Forelimb muscle (tissue), 1 donor: ENCODE measurements at regions not wholly inside any gene's neighbourhood (a gene's known extent, or its start where the extent isn't known, plus 50 kb on each side); places are given as distances from the start of the nearest gene placed in this dataset.
"Not testable (repeated sequence)": the region's sequence is repeated elsewhere in the genome, so short reads cannot be mapped to it uniquely, and the experiment has no call there.

Experiments
- DNase-seq: peaks from one replicate; pipeline ENCODE4 v3.0.0-alpha.2; 2013; ENCODE audit warnings: low read depth

DNA sequence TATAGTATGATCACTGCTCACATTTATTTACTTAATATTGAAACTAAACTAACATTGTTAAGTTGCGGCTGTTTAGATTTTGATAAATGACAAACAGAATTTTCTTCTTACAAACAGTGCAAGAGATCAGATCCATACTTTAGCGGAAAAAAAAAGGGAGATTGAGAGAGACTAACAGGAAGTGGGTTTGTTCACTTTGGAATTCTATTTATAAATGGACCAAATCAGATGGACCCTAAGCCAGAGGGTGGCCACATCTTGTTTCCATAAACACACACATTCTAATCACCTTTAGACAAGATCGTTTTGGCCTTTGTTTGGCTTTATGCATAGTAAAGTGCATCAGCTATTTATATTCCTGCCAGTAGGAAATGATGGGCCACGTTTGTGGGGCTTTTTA lies 381.4 kb upstream of the CD180 start:
- no peak for DNase-seq

DNA sequence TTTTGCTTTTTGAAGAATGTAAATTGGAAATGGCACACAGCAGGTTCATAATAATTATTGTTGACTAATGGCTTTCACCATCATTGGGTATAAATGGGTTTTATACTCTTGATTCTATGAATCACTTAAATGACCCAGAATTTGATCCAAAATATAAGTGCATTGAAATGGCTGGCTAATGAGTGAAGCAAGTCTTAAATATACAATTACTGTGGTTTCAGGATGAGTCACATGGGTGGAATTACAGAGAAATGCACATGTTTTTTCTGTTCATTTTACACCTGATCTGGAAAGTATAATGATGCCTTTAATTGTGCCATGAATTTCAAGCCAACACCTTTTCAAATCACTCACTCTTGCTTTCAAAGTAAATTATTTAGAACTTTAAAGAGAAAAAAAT lies 380.8 kb upstream of the CD180 start:
- no peak for DNase-seq

DNA sequence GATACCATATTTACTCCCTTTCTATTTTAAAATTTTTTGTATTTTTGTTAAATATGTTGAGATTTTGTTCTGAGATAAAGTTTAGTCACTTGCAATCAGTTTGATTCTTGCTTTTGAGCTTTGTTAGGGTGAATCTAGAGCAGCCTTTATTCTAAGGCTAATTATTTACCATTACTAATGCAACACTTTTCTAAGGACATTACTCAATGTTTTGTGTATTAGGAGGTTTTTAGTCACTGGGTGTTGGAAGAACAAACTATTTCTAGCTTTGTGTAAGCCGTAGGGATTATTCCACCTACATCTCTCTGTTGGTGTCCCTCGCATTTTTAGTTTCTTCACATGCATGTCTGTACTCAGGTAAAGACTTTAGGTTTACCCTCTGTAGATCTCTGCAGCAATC lies 379.5 kb upstream of the CD180 start:
- no peak for DNase-seq

DNA sequence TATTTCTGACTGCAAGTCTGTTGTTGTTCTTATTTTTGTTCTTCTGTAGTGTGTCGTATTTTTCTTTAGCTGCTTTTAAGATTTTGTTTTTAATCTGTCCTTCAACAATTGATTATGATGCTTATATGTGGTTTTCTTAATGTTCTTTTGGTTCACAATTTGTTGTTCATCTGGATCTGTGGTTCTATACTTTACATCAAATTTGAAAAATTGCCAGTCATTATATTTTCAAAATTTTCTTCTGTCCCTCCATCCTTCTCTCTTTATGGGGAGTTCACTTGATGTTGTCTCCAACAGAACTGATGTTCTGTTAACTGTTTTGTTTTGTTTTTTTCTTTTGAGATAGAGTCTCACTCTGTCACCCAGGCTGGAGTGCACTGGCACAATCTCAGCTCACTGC lies 378.5 kb upstream of the CD180 start:
- no peak for DNase-seq

DNA sequence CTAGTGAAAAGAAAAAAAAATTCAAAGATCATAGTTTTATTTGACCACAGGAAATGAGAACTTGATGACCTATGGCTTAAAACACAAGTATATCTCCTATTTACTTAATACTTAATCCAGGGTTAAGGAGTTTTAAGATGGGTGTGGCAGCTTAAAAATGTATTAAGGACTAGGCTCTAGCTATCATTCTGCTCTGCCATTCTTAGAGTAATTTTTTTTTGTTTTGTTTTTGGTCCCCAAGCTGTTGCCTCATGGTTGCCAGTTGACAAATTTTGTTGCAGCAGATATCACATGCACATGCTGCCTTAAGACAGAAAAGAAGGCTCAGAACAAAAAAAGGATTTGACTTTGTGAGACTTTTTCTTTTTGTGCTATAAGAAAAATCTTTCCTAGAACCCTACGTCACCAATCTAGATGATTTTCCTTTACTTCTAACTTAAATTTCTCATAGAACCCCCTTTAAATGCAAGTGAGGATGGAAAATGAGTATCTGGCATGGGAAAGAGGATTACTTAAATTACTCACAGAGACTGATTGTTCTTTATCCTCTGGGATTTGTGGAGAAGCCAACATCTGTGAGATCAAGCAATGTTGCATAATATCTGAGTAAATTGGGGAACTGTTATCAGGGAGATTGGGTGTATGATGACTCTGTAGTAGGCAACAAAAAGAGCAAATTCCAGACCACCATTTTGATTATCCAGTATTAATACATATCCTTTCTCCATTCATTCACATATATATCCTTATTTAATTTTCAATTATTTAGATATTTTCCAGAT lies 364.7 kb upstream of the CD180 start:
- DNase-seq = no peak

DNA sequence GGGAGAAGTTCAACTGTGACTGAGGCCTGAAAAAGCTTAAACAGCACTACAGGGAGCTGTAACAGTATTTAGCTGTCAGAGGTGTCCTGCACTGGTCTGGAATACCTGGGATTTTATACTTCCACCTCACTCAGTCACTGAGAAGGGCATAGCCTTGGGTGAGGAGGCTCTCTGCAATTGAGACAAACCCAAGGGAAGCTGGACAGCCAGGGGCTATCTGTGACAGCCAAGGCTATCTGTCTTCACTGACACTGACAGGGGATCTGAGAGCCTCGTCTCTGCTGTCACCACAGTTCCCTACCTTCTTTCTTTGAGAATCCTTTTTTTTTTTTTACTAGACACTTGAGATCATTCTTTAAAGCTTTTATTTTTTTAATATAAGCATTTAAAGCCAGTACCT lies 356.2 kb upstream of the CD180 start:
- DNase-seq = no peak

DNA sequence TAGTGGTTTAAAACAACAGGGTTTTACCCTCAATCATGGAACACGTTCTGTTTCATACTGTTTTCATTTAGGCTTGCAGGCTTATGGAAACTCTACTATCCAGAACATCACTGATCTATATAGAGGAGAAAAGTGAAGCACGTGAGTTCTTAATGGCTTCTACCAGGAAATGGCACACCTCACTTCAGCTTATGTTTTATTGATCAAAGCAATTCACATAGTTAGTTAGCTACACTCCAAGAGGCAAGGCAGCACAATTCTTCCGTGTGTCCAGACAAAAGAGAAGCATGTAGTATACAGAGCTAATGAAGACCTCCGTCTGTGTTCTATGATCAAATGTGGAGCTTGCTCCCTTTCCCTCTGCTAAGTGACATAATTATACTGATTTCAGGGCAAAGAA lies 353.3 kb upstream of the CD180 start:
- DNase-seq = no peak

DNA sequence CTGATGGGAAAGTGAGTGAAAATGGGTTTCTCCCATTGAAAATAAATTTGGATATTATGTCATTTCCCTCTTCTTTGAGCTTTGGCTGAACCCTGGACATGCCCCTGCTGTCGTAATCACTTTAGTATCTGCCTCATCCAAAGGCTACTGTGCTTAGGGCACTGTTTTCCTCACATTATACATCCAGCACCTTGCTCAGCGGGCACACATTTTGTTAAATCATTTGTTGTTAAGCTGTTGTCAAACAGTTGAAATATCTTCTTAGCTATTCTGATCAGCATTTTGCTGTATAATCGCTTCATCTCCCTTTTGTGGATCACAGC lies 352.7 kb upstream of the CD180 start:
- DNase-seq = no peak

DNA sequence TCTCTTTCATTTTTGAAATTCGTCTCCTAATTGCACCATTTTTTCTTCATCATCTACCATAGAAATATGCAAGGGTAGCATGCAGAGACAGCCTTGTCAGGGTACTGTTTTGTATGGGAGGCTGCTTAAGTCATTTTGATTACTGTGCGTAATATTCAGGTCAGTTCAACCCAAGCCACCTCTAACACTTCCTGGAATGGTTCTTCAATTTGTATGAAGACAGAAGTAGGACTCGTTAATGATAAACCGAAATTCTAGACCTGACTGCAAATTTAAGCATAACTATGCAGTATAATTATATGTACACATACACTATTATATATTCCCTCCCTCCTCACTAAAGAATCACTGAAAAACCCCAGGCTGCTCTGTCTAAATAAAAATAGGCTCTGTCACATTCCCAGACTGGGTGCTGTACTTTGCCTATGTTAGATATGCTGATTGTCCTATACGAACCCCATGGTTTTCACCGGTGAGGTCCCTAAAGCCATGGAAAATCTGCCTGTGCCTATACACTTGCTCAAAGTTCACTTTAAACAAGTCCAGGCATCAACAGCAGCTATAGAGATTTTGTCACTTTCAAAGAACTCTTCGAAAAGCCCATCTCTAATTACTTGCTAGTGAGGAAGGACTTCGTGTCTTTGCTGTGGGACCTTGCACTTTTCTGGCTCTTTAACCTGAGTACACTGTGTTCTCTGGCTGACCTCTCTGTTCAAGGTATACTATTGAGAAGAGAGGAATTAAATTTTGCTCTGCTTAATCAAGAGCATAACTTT lies 352.1 kb upstream of the CD180 start:
- DNase-seq = no peak

DNA sequence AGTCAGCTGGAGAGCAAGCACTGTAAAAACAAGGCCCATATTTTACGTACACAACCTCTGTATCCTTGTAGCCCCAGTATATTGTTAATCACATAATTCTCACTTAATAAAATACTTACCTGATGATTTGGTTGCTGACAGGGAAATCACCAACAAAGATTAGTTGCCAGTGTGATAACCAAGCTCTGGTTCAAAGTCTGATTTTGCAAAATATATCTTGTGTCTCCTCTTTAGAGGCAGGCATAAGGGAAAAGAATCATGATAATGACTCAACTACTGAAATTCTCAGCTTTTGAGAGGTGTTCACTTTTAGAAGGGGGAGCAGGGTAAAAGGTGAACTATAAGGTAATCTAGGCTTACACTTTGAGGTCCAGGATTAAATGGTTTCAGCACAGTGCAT lies 351.1 kb upstream of the CD180 start:
- DNase-seq = no peak

DNA sequence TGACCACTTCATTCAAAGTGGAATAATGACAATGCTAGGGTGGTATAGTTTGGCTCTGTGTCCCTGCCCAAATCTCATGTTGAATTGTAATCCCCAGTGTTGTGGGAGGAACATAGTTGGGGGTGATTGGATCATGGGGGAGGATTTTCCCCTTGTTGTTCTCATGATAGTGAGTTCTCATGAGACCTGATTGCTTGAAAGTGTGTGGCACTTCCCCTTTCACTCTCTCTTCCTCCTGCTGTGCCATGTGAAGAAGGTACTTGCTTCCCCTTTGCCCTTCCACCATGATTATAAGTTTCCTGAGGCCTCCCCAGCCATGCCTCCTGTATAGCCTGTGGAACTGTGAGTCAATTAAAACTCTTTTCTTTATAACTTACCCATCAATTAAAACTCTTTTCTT lies 348.3 kb upstream of the CD180 start:
- not testable (repeated sequence) for DNase-seq

DNA sequence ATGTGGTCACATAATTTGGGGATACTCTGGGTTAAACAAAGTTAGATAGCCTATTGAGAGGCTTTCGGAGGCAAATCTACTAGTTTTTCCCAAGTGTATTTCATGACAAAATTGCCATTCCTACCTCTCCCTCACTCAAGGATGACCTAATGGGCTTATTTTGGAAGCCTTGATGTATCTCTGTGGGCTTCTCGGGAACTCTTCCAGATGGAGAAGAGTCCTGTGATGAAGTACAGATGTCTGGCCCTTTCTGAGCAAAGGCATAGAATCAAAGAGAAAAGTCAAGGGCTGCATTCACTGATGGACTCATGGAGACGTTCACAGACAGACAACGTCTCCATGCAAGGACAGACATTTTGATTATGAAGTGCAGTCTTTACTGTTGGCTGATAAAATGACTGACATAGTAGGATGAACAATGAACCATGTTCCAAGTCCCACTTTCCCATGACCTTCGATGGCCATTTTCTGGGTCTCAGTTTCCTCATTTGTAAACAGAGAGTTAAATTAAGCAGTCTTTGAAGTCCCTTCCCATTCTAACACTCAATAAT lies 347.2 kb upstream of the CD180 start:
- DNase-seq = no peak

DNA sequence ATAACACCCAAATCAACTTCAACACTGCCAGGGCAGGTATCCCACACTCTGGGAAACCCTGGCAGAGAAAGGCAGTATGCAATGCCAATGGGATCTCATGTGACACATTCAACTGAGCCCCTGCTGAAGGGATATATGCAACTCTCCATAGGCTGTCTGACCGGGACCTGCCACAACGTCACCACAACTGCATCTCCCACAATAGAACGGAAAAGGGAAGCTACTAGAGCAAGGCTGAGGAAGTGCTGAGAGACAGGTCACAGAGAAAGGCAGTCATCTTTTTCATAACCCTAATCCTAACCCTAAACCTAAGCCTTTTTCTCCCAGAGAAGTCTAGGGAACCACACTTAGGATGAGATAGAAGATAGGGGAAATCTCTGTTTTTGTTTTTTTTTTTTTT lies 345.9 kb upstream of the CD180 start:
- no peak for DNase-seq

DNA sequence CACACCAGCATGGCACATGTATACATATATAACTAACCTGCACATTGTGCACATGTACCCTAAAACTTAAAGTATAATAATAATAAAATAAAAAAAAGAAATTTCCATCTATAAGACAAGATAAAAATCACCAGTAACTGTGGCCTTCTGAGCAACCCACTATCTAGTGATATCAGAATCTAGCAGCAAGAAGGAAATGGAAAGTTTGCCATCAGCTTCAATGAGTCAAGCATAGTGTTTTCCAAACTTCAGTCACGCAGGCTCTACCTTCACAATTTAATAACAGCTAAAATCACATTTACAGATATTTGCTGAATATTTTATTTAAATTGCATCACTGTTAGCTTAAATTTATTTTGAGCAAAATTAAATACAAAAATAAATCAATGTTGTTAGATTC lies 345.3 kb upstream of the CD180 start:
- DNase-seq = no peak

DNA sequence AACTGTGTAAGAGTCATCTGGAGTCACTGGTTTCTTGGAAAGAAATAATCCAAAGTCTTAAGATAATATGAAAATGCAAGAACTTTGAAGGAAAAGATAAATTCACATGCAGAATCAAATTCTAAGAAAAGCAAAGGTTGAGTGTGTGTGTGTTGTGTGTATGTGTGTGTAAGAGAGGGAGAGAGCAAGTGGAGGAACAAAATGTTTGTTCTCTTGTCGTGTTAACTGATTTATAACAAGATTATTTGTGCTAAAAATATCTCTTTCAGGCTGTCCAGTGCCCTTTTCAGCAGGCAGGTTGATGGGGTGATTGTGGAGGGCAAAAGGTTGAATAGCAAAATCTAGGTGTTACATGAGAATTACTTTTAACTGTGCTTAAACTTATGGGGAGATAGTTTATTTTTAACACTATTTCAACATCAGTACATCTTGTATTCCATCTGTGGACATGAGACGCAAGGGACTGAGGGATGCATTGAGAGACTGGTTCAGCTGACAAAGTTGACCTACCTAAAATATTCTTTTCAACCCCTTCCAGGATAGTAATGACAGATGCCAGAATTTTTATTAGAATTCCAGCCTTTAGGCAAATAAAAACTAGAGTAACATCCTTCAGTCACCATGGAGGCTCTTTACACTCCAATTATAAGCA lies 342.4 kb upstream of the CD180 start:
- no peak for DNase-seq

DNA sequence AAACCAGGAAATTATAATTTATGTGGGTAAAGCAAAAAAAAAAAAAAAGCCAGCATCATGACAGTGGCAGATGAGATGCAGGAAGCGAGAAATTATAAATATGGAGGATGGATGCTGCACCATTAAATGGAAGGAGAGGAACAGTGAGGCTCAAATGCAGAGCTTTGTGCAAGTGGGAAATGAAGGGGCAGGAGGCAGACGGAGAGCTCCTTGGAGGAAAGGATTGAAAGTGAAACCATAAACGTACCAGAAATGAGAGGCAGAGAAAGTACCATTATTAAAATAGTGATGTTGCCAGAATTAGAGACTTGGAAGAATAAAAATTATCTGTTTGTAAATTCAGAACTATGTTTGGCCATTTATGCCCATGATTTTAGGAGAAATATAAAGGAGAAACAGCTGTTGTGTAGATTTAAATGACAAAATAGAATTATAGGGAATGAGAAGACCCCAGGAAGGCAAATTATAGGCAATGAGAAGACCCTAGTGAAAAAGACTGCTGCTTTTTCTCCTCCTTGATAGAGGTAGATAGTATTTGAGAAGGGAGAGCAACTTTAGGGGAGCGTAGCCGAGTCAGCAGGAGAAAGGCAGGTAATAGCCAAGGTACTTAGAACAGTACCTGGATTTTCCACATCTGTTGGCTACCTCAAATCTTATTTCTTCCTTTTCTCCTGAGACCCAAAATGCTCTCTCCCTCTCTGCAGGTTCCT lies 341.0 kb upstream of the CD180 start:
- no peak for DNase-seq

DNA sequence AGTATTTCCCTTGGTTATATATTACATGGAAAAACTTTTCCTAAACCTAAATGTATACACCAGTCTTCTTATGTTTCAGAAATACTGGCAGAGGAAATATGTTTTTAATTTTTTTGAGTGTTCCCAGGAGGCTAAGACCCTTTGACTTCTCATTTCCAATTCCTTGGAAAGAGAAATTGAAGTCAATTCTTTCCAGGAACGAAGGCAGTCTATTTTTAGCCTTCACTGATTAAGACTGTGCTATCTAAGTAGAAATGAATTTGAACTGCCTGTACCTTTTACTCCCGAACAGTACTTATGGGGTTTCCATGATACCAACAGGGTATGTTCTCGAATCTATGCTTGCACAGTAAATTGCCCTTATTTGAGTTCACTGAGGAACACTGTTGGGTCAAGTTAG lies 340.3 kb upstream of the CD180 start:
- no peak for DNase-seq

DNA sequence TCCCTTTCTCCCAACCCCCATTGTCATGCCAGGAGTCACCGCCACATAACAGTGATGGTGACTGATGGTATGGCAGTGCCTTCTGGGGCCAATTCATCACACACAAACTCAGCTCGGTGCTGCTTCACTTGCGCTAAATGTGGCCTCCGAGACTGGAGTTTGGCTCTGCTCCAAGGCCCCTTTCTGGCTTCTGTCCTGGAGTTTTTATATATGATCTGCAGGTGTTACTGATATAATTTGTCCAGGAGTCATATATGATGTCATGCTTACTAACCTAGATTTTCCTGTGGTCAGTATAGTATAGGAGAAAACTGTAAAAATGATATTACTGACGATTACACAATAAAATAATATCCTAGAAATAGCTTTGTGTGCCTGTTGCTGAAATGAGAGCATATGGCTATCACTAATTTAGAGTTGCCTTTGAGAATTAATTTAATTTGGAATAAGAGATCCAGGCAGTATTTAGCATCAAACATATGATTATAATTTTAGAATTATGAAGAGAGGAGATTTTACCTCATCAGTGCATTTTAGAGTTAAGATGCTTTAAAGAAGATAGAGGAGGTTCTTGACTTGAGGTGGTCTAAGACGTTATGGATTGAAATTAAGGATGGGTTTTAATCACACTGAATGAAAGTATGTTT lies 334.1 kb upstream of the CD180 start:
- DNase-seq = no peak

DNA sequence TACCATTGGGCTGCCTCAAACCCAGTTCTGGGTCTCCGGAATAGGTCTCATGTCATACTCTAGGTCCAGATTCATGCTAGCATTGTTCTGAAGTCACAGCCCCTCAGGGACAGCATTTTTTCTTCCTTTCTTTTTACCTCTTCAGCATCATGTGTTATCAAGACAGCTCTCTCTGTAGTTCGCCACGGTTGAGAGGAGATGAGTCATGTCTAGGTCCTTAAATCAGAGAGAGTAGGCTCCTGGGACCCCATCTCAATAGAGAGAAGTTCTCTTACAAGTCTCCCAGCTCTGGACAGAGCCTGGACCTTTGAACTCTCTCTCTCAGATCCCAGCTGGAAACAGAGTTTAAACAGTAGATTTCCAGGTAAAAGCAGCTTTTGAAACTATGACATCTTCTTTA lies 332.4 kb upstream of the CD180 start:
- no peak for DNase-seq

DNA sequence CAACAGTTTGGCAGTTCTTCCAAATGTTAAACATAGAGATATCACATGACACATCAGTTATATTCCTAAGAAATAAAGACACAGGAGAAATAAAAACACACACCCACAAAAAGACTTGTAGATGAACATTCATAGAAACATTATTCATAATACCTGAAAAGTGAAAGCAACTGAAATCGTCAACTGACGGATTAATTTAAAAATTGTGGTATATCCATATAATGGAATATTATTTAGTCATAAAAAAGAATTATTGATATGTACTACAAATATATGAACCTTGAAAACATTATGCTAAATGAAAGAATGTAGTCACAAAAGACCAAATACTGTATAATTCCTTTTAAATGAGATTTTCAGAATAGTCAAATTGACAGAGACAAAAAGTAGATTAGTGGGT lies 330.2 kb upstream of the CD180 start:
- DNase-seq = no peak

DNA sequence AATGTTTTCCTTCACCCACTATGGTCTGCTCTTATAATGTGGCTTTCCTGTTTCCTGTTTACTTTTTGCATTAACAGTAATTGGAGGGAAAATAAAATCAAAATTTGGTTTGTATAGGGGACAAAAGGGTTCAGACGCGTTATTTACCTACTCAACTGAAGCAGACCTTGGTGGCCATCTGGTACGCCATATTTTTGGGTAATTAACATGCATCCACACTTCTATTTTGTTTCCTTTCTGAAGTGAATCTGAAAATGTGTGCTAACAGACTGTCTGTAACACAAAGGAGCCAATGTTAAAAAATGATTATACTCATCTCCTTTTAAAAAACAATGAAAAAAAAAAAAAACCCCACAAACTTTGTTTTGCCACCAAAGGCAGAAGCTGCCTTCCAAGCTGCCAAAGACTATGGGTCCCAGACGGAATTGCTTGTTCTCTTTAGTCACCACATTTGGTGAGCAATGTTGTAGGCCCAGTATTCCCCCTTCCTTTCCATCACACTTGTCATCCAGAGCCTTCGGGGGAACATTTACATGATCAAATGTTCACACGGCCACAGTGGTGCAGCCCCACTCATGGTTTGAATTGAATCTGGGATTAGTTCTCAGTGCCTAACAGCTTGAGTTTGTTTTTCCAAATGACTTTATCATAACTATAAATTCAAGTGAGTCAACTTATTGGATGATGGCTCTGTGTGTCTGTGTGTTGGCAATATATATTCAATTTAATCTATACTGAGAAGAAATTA lies 323.7 kb upstream of the CD180 start:
- no peak for DNase-seq
